Mesendoderm (in vitro differentiated cells): ENCODE measurements at regions not wholly inside any gene's neighbourhood (a gene's known extent, or its start where the extent isn't known, plus 50 kb on each side); places are given as distances from the start of the nearest gene placed in this dataset.

Experiments
- DNase-seq: peaks from one replicate; pipeline ENCODE4 v3.0.0; 2013
- H2AK5ac ChIP-seq: 2 replicates; pipeline ENCODE4 v1.6.1; 2013; ENCODE audit warnings: low read length, inconsistent platforms
- H2BK120ac ChIP-seq: 2 replicates; pipeline ENCODE4 v1.6.1; 2013; ENCODE audit warnings: low read depth, mild to moderate bottlenecking, low read length, moderate library complexity, mixed read lengths
- H2BK15ac ChIP-seq: replicated peaks from 2 replicates; pipeline ENCODE4 v1.6.1; 2013; ENCODE audit warnings: low read depth, mild to moderate bottlenecking, moderate library complexity
- H2BK5ac ChIP-seq: 2 replicates; pipeline ENCODE4 v1.6.1; 2013; ENCODE audit warnings: low read length, inconsistent platforms
- H3K18ac ChIP-seq: 2 replicates; pipeline ENCODE4 v1.6.1; 2013; ENCODE audit warnings: mild to moderate bottlenecking, low read length, mixed read lengths
- H3K23ac ChIP-seq: one replicate; pipeline ENCODE4 v1.6.1; 2013; ENCODE audit warnings: low read length
- H3K27ac ChIP-seq: 2 replicates; pipeline ENCODE4 v1.5.1; 2013; ENCODE audit warnings: low read depth, mild to moderate bottlenecking, inconsistent platforms, low read length, moderate library complexity
- H3K27me3 ChIP-seq: 2 replicates; pipeline ENCODE4 v1.6.1; 2013; ENCODE audit warnings: low read length, control low read depth, mild to moderate bottlenecking, inconsistent platforms; ENCODE audit not compliant: insufficient read depth, poor library complexity
- H3K36me3 ChIP-seq: 2 replicates; pipeline ENCODE4 v1.6.1; 2013; ENCODE audit warnings: low read length, inconsistent platforms; ENCODE audit not compliant: control insufficient read depth, insufficient read depth
- H3K4ac ChIP-seq: one replicate; pipeline ENCODE4 v1.6.1; 2013; ENCODE audit warnings: low read depth, mild to moderate bottlenecking, low read length, moderate library complexity
- H3K4me1 ChIP-seq: 2 replicates; pipeline ENCODE4 v1.6.1; 2013; ENCODE audit warnings: low read depth, low read length, inconsistent platforms; ENCODE audit not compliant: control insufficient read depth
- H3K4me2 ChIP-seq: 2 replicates; pipeline ENCODE4 v1.6.1; 2013; ENCODE audit warnings: low read length
- H3K4me3 ChIP-seq: 2 replicates; pipeline ENCODE4 v1.5.1; 2013; ENCODE audit warnings: mild to moderate bottlenecking, low read length
- H3K56ac ChIP-seq: one replicate; pipeline ENCODE4 v1.6.1; 2013; ENCODE audit warnings: low read length
- H3K79me1 ChIP-seq: 2 replicates; pipeline ENCODE4 v1.6.1; 2013; ENCODE audit warnings: low read length, inconsistent platforms
- H3K79me2 ChIP-seq: 2 replicates; pipeline ENCODE4 v1.6.1; 2013; ENCODE audit warnings: mild to moderate bottlenecking, low read length; ENCODE audit not compliant: control insufficient read depth, insufficient read depth
- H3K9ac ChIP-seq: 2 replicates; pipeline ENCODE4 v1.6.1; 2013; ENCODE audit warnings: low read length, inconsistent platforms
- H4K5ac ChIP-seq: one replicate; pipeline ENCODE4 v1.6.1; 2013; ENCODE audit warnings: low read length
- H4K8ac ChIP-seq: one replicate; pipeline ENCODE4 v1.6.1; 2013; ENCODE audit warnings: low read depth, mild to moderate bottlenecking, control low read depth, low read length, moderate library complexity
- WGBS: extraction: QIAGEN DNeasy Blood & Tissue Kit; methylation state at CpG from one replicate; pipeline ENCODE4 v1.1.7; 2013; ENCODE audit warnings: low lambda C conversion rate, missing lambda C conversion rate; ENCODE audit not compliant: insufficient coverage; ENCODE audit errors: extremely low coverage; 5-methylcytosine and 5-hydroxymethylcytosine counted together

DNA sequence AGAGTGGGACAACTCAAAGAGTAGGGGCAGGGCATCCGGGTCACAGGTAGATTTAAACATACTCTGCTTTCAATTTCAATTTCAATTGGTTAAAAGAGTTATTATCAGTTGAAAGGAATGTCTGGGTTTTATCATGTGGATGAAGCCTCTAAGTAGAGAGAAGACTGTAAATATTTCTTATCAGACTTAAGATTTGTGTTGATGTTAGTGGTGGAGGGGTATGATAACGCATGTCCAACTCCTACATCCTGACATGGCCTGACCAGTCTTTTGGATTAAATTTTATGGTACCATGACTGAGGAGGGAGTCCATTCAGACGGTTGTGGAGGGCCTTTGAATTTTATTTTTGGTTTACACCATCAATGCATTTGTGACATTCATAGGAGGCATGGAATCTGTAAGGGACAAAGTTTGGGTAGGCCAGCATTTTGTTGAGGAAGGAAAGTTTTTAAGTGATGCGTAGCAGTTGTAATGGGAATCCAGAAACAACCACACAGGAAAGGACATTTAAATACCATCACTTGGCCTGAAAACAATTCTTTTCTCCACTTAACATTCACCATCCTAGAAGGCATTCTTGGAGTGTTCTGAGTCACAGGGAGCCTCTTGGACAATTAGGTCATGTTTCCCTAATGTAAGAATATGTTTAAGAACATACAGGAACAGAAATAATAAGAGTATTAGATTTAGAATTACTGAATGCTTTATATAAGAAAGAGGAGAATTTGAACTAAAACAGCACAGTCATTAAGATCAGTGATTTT, 371.9 kb downstream of the ATP23 start:
- WGBS: no CpG with 5 or more reads among the region's 4 CpGs
- Histone ChIP-seq H3K27me3 (no peaks in the 10 kb centered on the region), H3K36me3 (no peaks in the 10 kb centered on the region), H3K4me1 (no peaks in the 10 kb centered on the region), H3K9ac (no peak overlapping the region), H3K23ac (no peak overlapping the region), H2AK5ac (no peak overlapping the region), H3K56ac (no peak overlapping the region), H3K4ac (no peak overlapping the region), H2BK120ac (no peak overlapping the region), H3K79me2 (no peaks in the 10 kb centered on the region), H4K8ac (no peak overlapping the region), H3K4me2 (no peak overlapping the region), H4K5ac (no peak overlapping the region), H3K27ac (no peak overlapping the region), H3K18ac (no peak overlapping the region), H3K4me3 (no peak overlapping the region), H3K79me1 (no peaks in the 10 kb centered on the region), H2BK15ac (no peak overlapping the region), H2BK5ac (no peak overlapping the region)
- DNase-seq: no peak

DNA sequence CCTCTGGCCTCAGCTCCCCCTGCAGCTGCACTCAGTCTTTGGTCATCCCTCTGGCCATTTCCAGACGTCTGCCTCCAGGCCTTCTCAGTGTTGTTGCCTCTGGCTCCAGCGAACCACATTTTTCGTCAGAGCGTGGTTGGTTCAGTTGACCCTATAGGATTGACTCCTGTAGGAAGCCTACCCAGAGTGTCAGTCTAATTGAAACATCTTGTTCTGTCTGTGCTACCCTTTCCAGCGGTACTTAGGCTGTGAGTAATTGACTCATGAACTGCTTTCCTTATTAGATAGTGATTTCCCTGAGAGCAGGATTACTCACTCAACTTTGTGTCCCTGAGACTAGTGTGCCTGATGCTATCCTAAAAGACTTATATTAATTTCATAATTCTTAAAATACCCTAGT, 373.2 kb downstream of the ATP23 start:
- Histone ChIP-seq H3K79me1 (no peaks in the 10 kb centered on the region), H2BK120ac (no peak overlapping the region), H2BK5ac (no peak overlapping the region), H3K4me1 (no peaks in the 10 kb centered on the region), H3K4me2 (no peak overlapping the region), H2AK5ac (no peak overlapping the region), H3K4ac (no peak overlapping the region), H4K5ac (no peak overlapping the region), H3K4me3 (no peak overlapping the region), H3K27me3 (no peaks in the 10 kb centered on the region), H2BK15ac (no peak overlapping the region), H3K56ac (no peak overlapping the region), H3K36me3 (no peaks in the 10 kb centered on the region), H3K79me2 (no peaks in the 10 kb centered on the region), H4K8ac (no peak overlapping the region), H3K27ac (no peak overlapping the region), H3K9ac (no peak overlapping the region), H3K18ac (no peak overlapping the region), H3K23ac (no peak overlapping the region)
- no CpG with 5 or more reads among the region's 5 CpGs for WGBS
- no peak for DNase-seq

DNA sequence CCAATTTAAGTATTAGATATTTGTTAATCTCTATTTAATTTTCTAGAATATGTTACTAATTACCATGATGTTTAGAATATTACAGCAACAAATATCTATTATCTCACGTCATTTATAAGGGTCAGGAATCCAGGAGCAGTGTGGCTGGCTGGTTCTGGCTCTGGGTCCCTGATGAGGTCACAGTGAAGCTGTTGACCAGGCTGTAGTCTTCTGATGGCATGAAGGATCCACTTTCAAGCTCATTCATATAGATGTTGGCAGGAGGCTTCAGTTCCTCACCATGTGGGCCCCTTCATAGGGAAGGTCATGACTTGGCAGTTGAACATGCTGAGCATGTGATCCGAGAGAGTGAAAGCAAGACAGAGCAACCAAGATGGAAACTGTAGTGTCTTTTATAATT, 375.6 kb downstream of the ATP23 start:
- Histone ChIP-seq H3K9ac (no peak overlapping the region), H3K79me2 (no peaks in the 10 kb centered on the region), H3K27ac (no peak overlapping the region), H3K4me3 (no peak overlapping the region), H3K4ac (no peak overlapping the region), H3K36me3 (no peaks in the 10 kb centered on the region), H3K27me3 (no peaks in the 10 kb centered on the region), H2AK5ac (no peak overlapping the region), H2BK120ac (no peak overlapping the region), H2BK5ac (no peak overlapping the region), H2BK15ac (no peak overlapping the region), H4K5ac (no peak overlapping the region), H3K56ac (no peak overlapping the region), H3K23ac (no peak overlapping the region), H3K79me1 (no peaks in the 10 kb centered on the region), H3K4me1 (no peaks in the 10 kb centered on the region), H3K4me2 (no peak overlapping the region), H4K8ac (no peak overlapping the region), H3K18ac (no peak overlapping the region)
- DNase-seq: no peak
- no CpG with 5 or more reads among the region's 2 CpGs for WGBS

DNA sequence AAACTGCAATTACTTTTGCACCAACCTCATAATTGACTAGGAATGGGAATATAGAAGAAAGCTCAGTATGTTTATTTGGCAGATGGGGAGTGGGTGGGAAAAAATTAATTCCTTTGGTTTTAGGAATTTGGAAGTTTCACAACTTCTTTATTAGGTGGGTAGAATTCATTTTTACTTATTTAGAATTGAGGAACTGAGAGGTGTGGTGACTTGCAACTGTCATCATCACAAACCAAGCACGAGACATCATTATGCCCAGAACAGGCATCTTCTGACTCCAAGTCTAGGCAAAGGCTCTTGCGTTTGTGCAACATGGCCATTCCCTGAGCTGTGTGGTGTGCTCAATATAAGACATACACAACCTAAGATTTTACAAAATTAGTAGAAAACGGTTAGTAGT, 380.0 kb downstream of the ATP23 start:
- H3K4ac ChIP-seq: no peak overlapping the region
- WGBS: no CpG with 5 or more reads among the region's 3 CpGs
- no peaks in the 10 kb centered on the region for H3K27me3 ChIP-seq
- no peaks in the 10 kb centered on the region for H3K79me2 ChIP-seq
- no peak overlapping the region for H2AK5ac ChIP-seq
- no peak overlapping the region for H3K23ac ChIP-seq
- H3K4me1 ChIP-seq: no peaks in the 10 kb centered on the region
- no peaks in the 10 kb centered on the region for H3K79me1 ChIP-seq
- no peak overlapping the region for H3K4me2 ChIP-seq
- no peak overlapping the region for H3K18ac ChIP-seq
- no peak overlapping the region for H4K5ac ChIP-seq
- H3K4me3 ChIP-seq: no peak overlapping the region
- H3K36me3 ChIP-seq: no peaks in the 10 kb centered on the region
- H4K8ac ChIP-seq: no peak overlapping the region
- H3K27ac ChIP-seq: no peak overlapping the region
- no peak overlapping the region for H2BK15ac ChIP-seq
- no peak overlapping the region for H2BK120ac ChIP-seq
- no peak overlapping the region for H3K56ac ChIP-seq
- no peak overlapping the region for H3K9ac ChIP-seq
- DNase-seq: no peak
- no peak overlapping the region for H2BK5ac ChIP-seq

DNA sequence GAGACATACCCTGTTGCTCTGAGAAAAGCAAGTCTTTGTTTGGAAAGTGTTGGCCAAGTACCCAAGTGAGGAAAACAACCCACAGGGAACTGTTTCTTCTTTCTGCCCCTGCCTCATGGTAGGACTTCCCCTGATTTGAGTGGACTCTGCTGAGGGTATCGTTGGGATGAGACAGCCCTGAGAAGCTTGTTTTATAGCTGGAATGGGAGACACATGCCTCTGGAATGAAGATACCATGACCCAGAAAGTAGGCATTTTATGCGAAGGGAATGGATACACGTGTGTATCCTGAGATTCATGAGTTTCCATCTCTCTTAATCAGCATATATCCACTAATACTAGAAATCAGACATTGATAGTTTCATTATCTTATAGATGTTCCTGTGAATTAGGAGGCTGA, 382.3 kb downstream of the ATP23 start:
- Histone ChIP-seq H3K79me2 (no peaks in the 10 kb centered on the region), H3K23ac (no peak overlapping the region), H3K4me2 (no peak overlapping the region), H3K4ac (no peak overlapping the region), H3K4me3 (no peak overlapping the region), H3K36me3 (no peaks in the 10 kb centered on the region), H3K4me1 (no peaks in the 10 kb centered on the region), H3K18ac (no peak overlapping the region), H2AK5ac (no peak overlapping the region), H2BK5ac (no peak overlapping the region), H3K27ac (no peak overlapping the region), H3K79me1 (no peaks in the 10 kb centered on the region), H3K27me3 (no peaks in the 10 kb centered on the region), H4K8ac (no peak overlapping the region), H3K9ac (no peak overlapping the region), H3K56ac (no peak overlapping the region), H2BK120ac (no peak overlapping the region), H4K5ac (no peak overlapping the region), H2BK15ac (no peak overlapping the region)
- DNase-seq: no peak
- no CpG with 5 or more reads among the region's 3 CpGs for WGBS

DNA sequence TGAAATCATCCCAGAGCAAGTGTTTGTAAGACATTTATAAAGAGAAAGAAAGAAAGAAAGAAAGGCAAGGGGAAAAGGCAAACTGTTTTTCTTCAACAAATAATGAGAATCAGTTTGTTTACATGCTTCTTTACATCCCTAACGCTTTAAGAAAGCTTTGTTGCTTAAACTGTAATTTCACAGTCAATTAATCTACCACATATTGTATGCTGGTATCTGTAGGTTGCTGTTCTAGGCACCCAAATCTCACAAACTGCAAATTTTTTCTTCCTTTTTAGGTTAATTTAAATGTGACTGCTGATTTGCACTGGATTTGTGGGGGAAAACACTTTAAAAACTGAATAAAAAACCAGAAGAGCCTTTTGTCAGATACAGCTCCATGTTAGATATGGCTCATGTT, 384.2 kb downstream of the ATP23 start:
- no peak for DNase-seq
- no peak overlapping the region for H3K4me3 ChIP-seq
- no peak overlapping the region for H2BK120ac ChIP-seq
- H2BK5ac ChIP-seq: no peak overlapping the region
- no peak overlapping the region for H3K23ac ChIP-seq
- no peak overlapping the region for H2BK15ac ChIP-seq
- H3K9ac ChIP-seq: no peak overlapping the region
- no peak overlapping the region for H4K5ac ChIP-seq
- H3K4ac ChIP-seq: no peak overlapping the region
- no peak overlapping the region for H2AK5ac ChIP-seq
- H3K4me2 ChIP-seq: no peak overlapping the region
- no peaks in the 10 kb centered on the region for H3K27me3 ChIP-seq
- H3K27ac ChIP-seq: no peak overlapping the region
- no peak overlapping the region for H3K56ac ChIP-seq
- no peak overlapping the region for H3K18ac ChIP-seq
- H3K79me2 ChIP-seq: no peaks in the 10 kb centered on the region
- no peaks in the 10 kb centered on the region for H3K4me1 ChIP-seq
- H3K79me1 ChIP-seq: no peaks in the 10 kb centered on the region
- H4K8ac ChIP-seq: no peak overlapping the region
- H3K36me3 ChIP-seq: no peaks in the 10 kb centered on the region
- WGBS: no CpG with 5 or more reads among the region's 1 CpG
